ENCODE measurements at regions not wholly inside any gene's neighbourhood (a gene's known extent, or its start where the extent isn't known, plus 50 kb on each side); places are given as distances from the start of the nearest gene placed in this dataset.

GRCh38 chr2:150974864-150975263 is 286.8 kb downstream of the RBM43 start:
- Histone ChIP-seq H3K4me1 (ENCODE audit: control insufficient read depth in 1 of 2, insufficient read depth in 2 of 2, low read length in 2 of 2) (no peaks in the 10 kb centered on the region), H3K27me3 (ENCODE audit: control insufficient read depth in 1 of 2, insufficient read depth in 2 of 2, low read length in 1 of 2) (no peaks in the 10 kb centered on the region), H3K4me3 (ENCODE audit: low read length in 2 of 2) (no peak overlapping the region), H3K36me3 (ENCODE audit: control insufficient read depth in 1 of 2, insufficient read depth in 2 of 2, low read length in 1 of 2) (no peaks in the 10 kb centered on the region), H3K27ac (ENCODE audit: low read depth in 1 of 2, low read length in 2 of 2) (no peak overlapping the region), H3K9me3 (ENCODE audit: control insufficient read depth, low read length) (no peaks in the 10 kb centered on the region)
- ATAC-seq (ENCODE audit: low FRiP score) (no peak), DNase-seq (no peak)
- intact Hi-C loops (cut with DNase I): no loop called here

DNA sequence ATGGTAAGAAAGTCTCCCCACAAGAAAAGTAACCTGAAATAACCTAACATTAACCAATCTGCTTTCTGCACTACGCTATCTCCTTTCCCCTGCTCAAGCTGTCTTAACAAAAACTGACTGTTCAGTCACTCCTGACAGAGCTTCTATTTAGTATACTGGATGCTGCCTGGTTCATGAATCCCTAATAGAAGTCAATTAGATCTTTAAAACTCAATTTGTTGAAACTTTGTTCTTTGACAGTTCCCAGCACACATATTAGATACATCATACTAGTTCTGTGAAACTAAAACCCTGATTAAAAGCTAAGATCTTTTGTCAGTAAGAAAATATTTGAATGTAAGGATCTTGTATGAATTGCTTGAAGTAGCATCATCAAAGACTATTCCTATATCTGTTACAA is 287.4 kb downstream of the RBM43 start:
- ATAC-seq (ENCODE audit: low FRiP score) (no peak), DNase-seq (no peak)
- Histone ChIP-seq H3K9me3 (ENCODE audit: control insufficient read depth, low read length) (no peaks in the 10 kb centered on the region), H3K36me3 (ENCODE audit: control insufficient read depth in 1 of 2, insufficient read depth in 2 of 2, low read length in 1 of 2) (no peaks in the 10 kb centered on the region), H3K4me1 (ENCODE audit: control insufficient read depth in 1 of 2, insufficient read depth in 2 of 2, low read length in 2 of 2) (no peaks in the 10 kb centered on the region), H3K27ac (ENCODE audit: low read depth in 1 of 2, low read length in 2 of 2) (no peak overlapping the region), H3K27me3 (ENCODE audit: control insufficient read depth in 1 of 2, insufficient read depth in 2 of 2, low read length in 1 of 2) (no peaks in the 10 kb centered on the region), H3K4me3 (ENCODE audit: low read length in 2 of 2) (no peak overlapping the region)
- WGBS, 2 donors: 95 to 97% methylated on average over 1 of the region's 1 CpG
- intact Hi-C loops (cut with DNase I): no loop called here

GRCh38 chr2:150971910-150972309 is 289.8 kb downstream of the RBM43 start:
- intact Hi-C loops (cut with DNase I): no loop called here
- ATAC-seq (ENCODE audit: low FRiP score): no peak

GRCh38 chr2:150963336-150963735 is 298.3 kb downstream of the RBM43 start:
- ATAC-seq (ENCODE audit: low FRiP score) (no peak), DNase-seq (no peak)
- Histone ChIP-seq H3K36me3 (ENCODE audit: control insufficient read depth in 1 of 2, insufficient read depth in 2 of 2, low read length in 1 of 2) (no peaks in the 10 kb centered on the region), H3K9me3 (ENCODE audit: control insufficient read depth, low read length) (peaks cover 5% of the 10 kb centered on the region), H3K27me3 (ENCODE audit: control insufficient read depth in 1 of 2, insufficient read depth in 2 of 2, low read length in 1 of 2) (no peaks in the 10 kb centered on the region), H3K4me3 (ENCODE audit: low read length in 2 of 2) (no peak overlapping the region), H3K4me1 (ENCODE audit: control insufficient read depth in 1 of 2, insufficient read depth in 2 of 2, low read length in 2 of 2) (peaks cover 0 to 1% of the 10 kb centered on the region in 2 donors), H3K27ac (ENCODE audit: low read depth in 1 of 2, low read length in 2 of 2) (no peak overlapping the region)
- intact Hi-C loops (cut with DNase I): no loop called here
- 71% methylated on average over 5 of the region's 5 CpGs for WGBS, 2 donors

More at GRCh38 chr2:150971910-150972309, 289.8 kb downstream of the RBM43 start:
- Histone ChIP-seq H3K27ac (ENCODE audit: low read depth in 1 of 2, low read length in 2 of 2) (no peak overlapping the region), H3K4me3 (ENCODE audit: low read length in 2 of 2) (no peak overlapping the region), H3K4me1 (ENCODE audit: control insufficient read depth in 1 of 2, insufficient read depth in 2 of 2, low read length in 2 of 2) (no peaks in the 10 kb centered on the region), H3K9me3 (ENCODE audit: control insufficient read depth, low read length) (no peaks in the 10 kb centered on the region), H3K27me3 (ENCODE audit: control insufficient read depth in 1 of 2, insufficient read depth in 2 of 2, low read length in 1 of 2) (no peaks in the 10 kb centered on the region), H3K36me3 (ENCODE audit: control insufficient read depth in 1 of 2, insufficient read depth in 2 of 2, low read length in 1 of 2) (no peaks in the 10 kb centered on the region)
- WGBS, 2 donors: 87 to 88% methylated on average over 3 of the region's 3 CpGs
- no peak for DNase-seq

DNA sequence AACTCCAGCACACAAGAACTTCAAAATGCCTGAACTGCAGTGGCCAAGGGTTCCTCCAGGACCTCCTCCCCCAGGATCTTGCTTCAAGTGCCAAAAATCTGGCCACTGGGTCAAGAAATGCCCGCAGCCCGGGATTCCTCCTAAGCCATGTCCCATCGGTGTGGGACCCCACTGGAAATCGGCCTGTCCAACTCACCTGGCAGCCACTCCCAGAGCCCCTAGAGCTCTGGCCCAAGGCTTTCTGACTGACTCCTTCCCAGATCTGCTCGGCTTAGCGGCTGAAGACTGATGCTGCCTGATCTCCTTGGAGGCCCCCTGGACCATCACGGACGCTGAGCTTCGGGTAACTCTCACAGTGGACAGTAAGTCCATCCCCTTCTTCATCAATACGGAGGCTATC is 306.4 kb downstream of the RBM43 start:
- intact Hi-C loops (cut with DNase I): no loop called here
- Histone ChIP-seq H3K4me3 (ENCODE audit: low read length in 2 of 2) (no peak overlapping the region), H3K27me3 (ENCODE audit: control insufficient read depth in 1 of 2, insufficient read depth in 2 of 2, low read length in 1 of 2) (peaks cover 0 to 1% of the 10 kb centered on the region in 2 donors), H3K4me1 (ENCODE audit: control insufficient read depth in 1 of 2, insufficient read depth in 2 of 2, low read length in 2 of 2) (no peaks in the 10 kb centered on the region), H3K27ac (ENCODE audit: low read depth in 1 of 2, low read length in 2 of 2) (no peak overlapping the region), H3K36me3 (ENCODE audit: control insufficient read depth in 1 of 2, insufficient read depth in 2 of 2, low read length in 1 of 2) (no peaks in the 10 kb centered on the region), H3K9me3 (ENCODE audit: control insufficient read depth, low read length) (no peaks in the 10 kb centered on the region)
- WGBS, 2 donors: 76 to 96% methylated on average over 10 of the region's 10 CpGs
- no peak for ATAC-seq (ENCODE audit: low FRiP score)
- no peak for DNase-seq

DNA sequence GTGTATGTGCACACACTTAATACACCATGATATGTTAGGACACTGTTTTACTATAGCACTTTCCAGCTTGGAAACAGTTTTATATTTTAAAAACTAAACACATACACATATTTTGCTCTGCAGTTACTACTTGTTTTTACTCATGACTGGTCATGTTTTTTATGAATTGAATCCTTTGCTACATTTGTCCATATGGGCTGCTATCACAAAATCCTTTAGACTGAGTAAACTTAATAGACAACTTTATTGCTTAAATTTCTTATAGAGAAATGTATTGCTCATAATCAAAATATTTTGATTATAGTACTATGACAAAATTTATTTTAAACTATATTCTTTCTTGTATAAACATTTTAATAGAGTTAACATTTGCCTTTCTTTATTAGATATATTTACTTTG is 314.8 kb downstream of the RBM43 start:
- Histone ChIP-seq H3K4me3 (ENCODE audit: low read length in 2 of 2) (no peak overlapping the region), H3K27me3 (ENCODE audit: control insufficient read depth in 1 of 2, insufficient read depth in 2 of 2, low read length in 1 of 2) (peaks cover 0 to 1% of the 10 kb centered on the region in 2 donors), H3K36me3 (ENCODE audit: control insufficient read depth in 1 of 2, insufficient read depth in 2 of 2, low read length in 1 of 2) (no peaks in the 10 kb centered on the region), H3K9me3 (ENCODE audit: control insufficient read depth, low read length) (peaks cover 1% of the 10 kb centered on the region), H3K4me1 (ENCODE audit: control insufficient read depth in 1 of 2, insufficient read depth in 2 of 2, low read length in 2 of 2) (no peaks in the 10 kb centered on the region), H3K27ac (ENCODE audit: low read depth in 1 of 2, low read length in 2 of 2) (no peak overlapping the region)
- DNase-seq (no peak), ATAC-seq (ENCODE audit: low FRiP score) (no peak)
- intact Hi-C loops (cut with DNase I): no loop called here

GRCh38 chr2:150944315-150944714 is 317.3 kb downstream of the RBM43 start:
- Histone ChIP-seq H3K27ac (ENCODE audit: low read depth in 1 of 2, low read length in 2 of 2) (no peak overlapping the region), H3K4me3 (ENCODE audit: low read length in 2 of 2) (no peak overlapping the region), H3K9me3 (ENCODE audit: control insufficient read depth, low read length) (peaks cover 1% of the 10 kb centered on the region), H3K36me3 (ENCODE audit: control insufficient read depth in 1 of 2, insufficient read depth in 2 of 2, low read length in 1 of 2) (no peaks in the 10 kb centered on the region), H3K4me1 (ENCODE audit: control insufficient read depth in 1 of 2, insufficient read depth in 2 of 2, low read length in 2 of 2) (no peaks in the 10 kb centered on the region), H3K27me3 (ENCODE audit: control insufficient read depth in 1 of 2, insufficient read depth in 2 of 2, low read length in 1 of 2) (no peaks in the 10 kb centered on the region)
- WGBS, 2 donors: 78 to 85% methylated on average over 1 of the region's 1 CpG
- DNase-seq (no peak), ATAC-seq (ENCODE audit: low FRiP score) (no peak)
- intact Hi-C loops (cut with DNase I): no loop called here

- Histone ChIP-seq H3K4me1 (ENCODE audit: control insufficient read depth in 1 of 2, insufficient read depth in 2 of 2, low read length in 2 of 2) (no peaks in the 10 kb centered on the region), H3K27me3 (ENCODE audit: control insufficient read depth in 1 of 2, insufficient read depth in 2 of 2, low read length in 1 of 2) (no peaks in the 10 kb centered on the region), H3K9me3 (ENCODE audit: control insufficient read depth, low read length) (no peaks in the 10 kb centered on the region), H3K36me3 (ENCODE audit: control insufficient read depth in 1 of 2, insufficient read depth in 2 of 2, low read length in 1 of 2) (no peaks in the 10 kb centered on the region), H3K4me3 (ENCODE audit: low read length in 2 of 2) (no peak overlapping the region), H3K27ac (ENCODE audit: low read depth in 1 of 2, low read length in 2 of 2) (no peak overlapping the region)
- 81 to 83% methylated on average over 3 of the region's 3 CpGs for whole genome bisulfite sequencing, 2 donors
- intact Hi-C loops (cut with DNase I): no loop called here
- DNase-seq (no peak), ATAC-seq (ENCODE audit: low FRiP score) (no peak)
Measured at GRCh38 chr2:150939087-150939486, 322.6 kb downstream of the RBM43 start.

DNA sequence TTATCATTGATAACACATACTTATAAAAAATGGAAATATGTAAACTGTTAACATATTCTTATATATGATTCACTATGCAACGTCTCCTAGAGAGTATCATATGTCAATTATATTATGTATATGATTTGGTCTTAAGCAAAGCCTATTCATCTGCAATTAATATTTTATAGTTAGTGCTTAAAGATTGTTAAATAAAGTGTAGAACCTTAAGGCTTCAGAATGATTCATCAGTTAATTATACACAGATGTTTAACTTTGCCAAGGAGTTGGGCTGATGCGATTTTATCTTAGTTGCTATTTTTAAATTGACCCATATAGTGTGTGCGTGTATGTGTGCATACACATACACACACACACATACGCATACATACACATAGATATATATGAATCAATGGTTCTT is 323.1 kb downstream of the RBM43 start:
- no peaks in the 10 kb centered on the region for H3K9me3 ChIP-seq (ENCODE audit: control insufficient read depth, low read length)
- H3K4me3 ChIP-seq (ENCODE audit: low read length in 2 of 2): no peak overlapping the region
- H3K27ac ChIP-seq (ENCODE audit: low read depth in 1 of 2, low read length in 2 of 2): no peak overlapping the region
- ATAC-seq (ENCODE audit: low FRiP score): no peak
- no peaks in the 10 kb centered on the region for H3K36me3 ChIP-seq (ENCODE audit: control insufficient read depth in 1 of 2, insufficient read depth in 2 of 2, low read length in 1 of 2)
- no peak for DNase-seq
- 62 to 63% methylated on average over 4 of the region's 4 CpGs for WGBS, 2 donors
- H3K4me1 ChIP-seq (ENCODE audit: control insufficient read depth in 1 of 2, insufficient read depth in 2 of 2, low read length in 2 of 2): no peaks in the 10 kb centered on the region
- H3K27me3 ChIP-seq (ENCODE audit: control insufficient read depth in 1 of 2, insufficient read depth in 2 of 2, low read length in 1 of 2): no peaks in the 10 kb centered on the region
- intact Hi-C loops (cut with DNase I): no loop called here

Measured in aorta (tissue), 5 donors.